Panc1 (cell line): ENCODE measurements at regions not wholly inside any gene's neighbourhood (a gene's known extent, or its start where the extent isn't known, plus 50 kb on each side); places are given as distances from the start of the nearest gene placed in this dataset.

Source experiments
- ATAC-seq: fragments of 200-7000 bp; cut with Tn5 transposase; 2 replicates; pipeline ENCODE4 v1.9.1; 2020; ENCODE audit warnings: mild to moderate bottlenecking, moderate library complexity
- BruUV-seq: library from RNA; stranded (reverse); fragments of 400-500 nt; replicated peaks from 2 replicates; lab custom pipeline; 2021; lab: Mats Ljungman, UMichigan
- CTCF ChIA-PET: fragments of 300-600 bp; sonication (Branson Sonifier 250); formaldehyde crosslinking; loops from one replicate; lab custom pipeline; 2022; ENCODE audit warnings: antibody characterized with exemption; lab: Charles Lee
- POLR2A ChIA-PET: fragments of 300-600 bp; sonication (Branson Sonifier 250); formaldehyde crosslinking; loops from one replicate; lab custom pipeline; 2022; ENCODE audit warnings: antibody characterized with exemption; lab: Charles Lee
- DNase-seq: peaks from one replicate; pipeline ENCODE4 v3.0.0-alpha.2; 2010; ENCODE audit warnings: low read depth, low spot score
- H3K27ac ChIP-seq: 2 replicates; pipeline ENCODE4 v1.5.1; 2011; ENCODE audit warnings: mild to moderate bottlenecking, low read length, inconsistent platforms
- H3K27me3 ChIP-seq: fragments of 200-500 bp; sonication (Bioruptor generic); 2 replicates; pipeline ENCODE4 v1.6.0; 2014; ENCODE audit warnings: low read length, inconsistent platforms; ENCODE audit not compliant: control insufficient read depth, insufficient read depth
- H3K36me3 ChIP-seq: fragments of 200-500 bp; sonication (Bioruptor generic); 2 replicates; pipeline ENCODE4 v1.5.1; 2014; ENCODE audit warnings: inconsistent platforms, mild to moderate bottlenecking, low read length, moderate library complexity; ENCODE audit not compliant: control insufficient read depth, insufficient read depth
- H3K4me1 ChIP-seq: 2 replicates; pipeline ENCODE4 v1.5.1; 2011; ENCODE audit warnings: inconsistent platforms, mild to moderate bottlenecking, low read length, moderate library complexity; ENCODE audit not compliant: control insufficient read depth, insufficient read depth
- H3K4me3 ChIP-seq, 2 experiments: 2 replicates each; pipeline ENCODE4 v1.5.1; 2011 to 2012; ENCODE audit warnings: low read depth in 2 of 2, low read length in 2 of 2, mild to moderate bottlenecking in 2 of 2, inconsistent platforms in 1 of 2, moderate library complexity in 1 of 2
- H3K9me3 ChIP-seq: fragments of 200-500 bp; sonication (Bioruptor generic); 2 replicates; pipeline ENCODE4 v1.5.1; 2014; ENCODE audit warnings: low read depth, mild to moderate bottlenecking, inconsistent platforms, low read length, moderate library complexity; ENCODE audit not compliant: control insufficient read depth, insufficient read depth
- CTCF ChIP-seq: fragments of 450-650 bp; IDR thresholded peaks from 2 replicates; pipeline ENCODE4 v1.5.1; 2017; ENCODE audit warnings: mild to moderate bottlenecking
- POLR2AphosphoS5 ChIP-seq: IDR thresholded peaks from 2 replicates; pipeline ENCODE4 v1.6.1; 2012; ENCODE audit warnings: mild to moderate bottlenecking, low read depth, low read length, moderate library complexity
- REST ChIP-seq, 2 experiments: IDR thresholded peaks; 2 replicates each; pipeline ENCODE4 v1.6.1; 2011 to 2012; ENCODE audit warnings: low read depth in 2 of 2, control low read depth in 1 of 2, low read length in 1 of 2, mild to moderate bottlenecking in 1 of 2, moderate library complexity in 1 of 2; ENCODE audit not compliant: insufficient read depth in 1 of 2
- SIN3A ChIP-seq: IDR thresholded peaks from 2 replicates; pipeline ENCODE4 v1.6.1; 2012; ENCODE audit warnings: low read depth, mild to moderate bottlenecking, low read length, moderate library complexity, borderline replicate concordance; ENCODE audit not compliant: insufficient read depth
- TCF7L2 ChIP-seq: IDR thresholded peaks from 2 replicates; pipeline ENCODE4 v1.6.1; 2011; ENCODE audit warnings: mild to moderate bottlenecking, low read depth, low read length, inconsistent platforms
- in situ Hi-C: cut with HindIII; loops from 2 replicates; pipeline ENCODE4 v1.10.0; 2016; ENCODE audit warnings: low sequenced_read_pairs, low pct_unique_long_range_greater_than_20kb
- intact Hi-C: fragments of 100-400 bp; cut with micrococcal nuclease; formaldehyde crosslinking; loops from one replicate; pipeline ENCODE4 v1.10.0; 2022; ENCODE audit not compliant: unreplicated experiment

DNA sequence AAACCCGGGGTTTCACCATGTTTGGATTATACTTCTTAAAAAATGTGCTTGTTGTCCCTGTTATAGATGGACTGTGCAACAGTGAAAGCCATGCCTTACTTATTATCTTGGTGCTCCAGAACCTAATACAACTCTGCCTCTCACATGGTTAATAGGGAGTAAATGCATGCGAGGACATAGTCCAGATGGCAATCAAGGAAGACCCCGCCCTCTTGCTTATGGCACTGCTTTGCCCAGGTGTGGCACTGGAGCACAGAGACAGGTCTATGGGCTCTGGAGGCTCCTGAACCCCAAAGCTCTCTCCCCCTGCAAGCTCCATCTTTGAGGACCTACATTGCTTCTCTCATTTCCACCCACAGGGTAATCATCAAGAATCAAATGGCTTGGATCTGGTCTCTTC is 162.1 kb upstream of the NTF3 start:
- in situ Hi-C loops, result no loop called here
- BruUV-seq, result no TSS peak
- Histone ChIP-seq H3K4me1 (no peaks in the 10 kb centered on the region), H3K27me3 (no peaks in the 10 kb centered on the region), H3K4me3 (no peak overlapping the region), H3K27ac (no peak overlapping the region), H3K9me3 (no peaks in the 10 kb centered on the region), H3K36me3 (no peaks in the 10 kb centered on the region)
- no peak for ATAC-seq
- intact Hi-C loops, result no loop called here
- no peak for TF ChIP-seq REST (IDR thresholded peaks at IDR 0.05; ENCODE audit: insufficient read depth in 1 of 2, low read depth in 2 of 2, low read length in 1 of 2)
- no peak for TF ChIP-seq POLR2AphosphoS5
- TF ChIP-seq SIN3A, result no peak
- TF ChIP-seq TCF7L2, result no peak
- TF ChIP-seq CTCF, result no peak
- CTCF ChIA-PET, result no interaction called here
- POLR2A ChIA-PET, result no interaction called here
- no peak for DNase-seq

GRCh38 chr12:5272018-5272785 is 159.7 kb upstream of the NTF3 start:
- no peak for TF ChIP-seq CTCF
- no TSS peak for BruUV-seq
- intact Hi-C loops (no loop called here), in situ Hi-C loops (no loop called here)
- CTCF ChIA-PET, result no interaction called here
- no peak overlapping the region for H3K27ac ChIP-seq
- H3K36me3 ChIP-seq, result no peaks in the 10 kb centered on the region
- no peaks in the 10 kb centered on the region for H3K4me1 ChIP-seq
- ATAC-seq, result no peak
- POLR2A ChIA-PET, result no interaction called here
- no peaks in the 10 kb centered on the region for H3K27me3 ChIP-seq
- H3K4me3 ChIP-seq, result no peak overlapping the region
- DNase-seq, result no peak
- H3K9me3 ChIP-seq, result no peaks in the 10 kb centered on the region
